CD4-positive, CD25-positive, alpha-beta regulatory T cell (primary cell): ENCODE measurements at regions not wholly inside any gene's neighbourhood (a gene's known extent, or its start where the extent isn't known, plus 50 kb on each side); places are given as distances from the start of the nearest gene placed in this dataset.
A peak's percentile ranks its signal among the peaks of the same experiment; 100 is the strongest.

Experiments used
- ATAC-seq, 2 donors: fragments of 150-1000 bp; cut with Tn5 transposase; one replicate each; pipeline ENCODE4 v1.10.0; 2021; ENCODE audit warnings: low read depth in 2 of 2, moderate number of reproducible peaks in 2 of 2, moderate library complexity in 1 of 2
- DNase-seq, 3 donors: peaks; one replicate each; pipeline versions ENCODE4 v3.0.0 to v3.0.0-alpha.2; 2012 to 2022; ENCODE audit warnings: mixed read lengths in 1 of 3
- H3K27ac ChIP-seq: one replicate; pipeline ENCODE4 v1.7.0; 2013; ENCODE audit warnings: mild to moderate bottlenecking, low read length; ENCODE audit not compliant: insufficient read depth, poor library complexity, severe bottlenecking
- H3K27me3 ChIP-seq: one replicate; pipeline ENCODE4 v1.7.0; 2013; ENCODE audit warnings: low read length; ENCODE audit not compliant: control insufficient read depth, insufficient read depth
- H3K36me3 ChIP-seq: one replicate; pipeline ENCODE4 v1.7.0; 2013; ENCODE audit warnings: mild to moderate bottlenecking, low read length, moderate library complexity; ENCODE audit not compliant: control insufficient read depth, insufficient read depth
- H3K4me1 ChIP-seq: 2 replicates; pipeline ENCODE4 v1.7.0; 2013; ENCODE audit warnings: mild to moderate bottlenecking, low read length; ENCODE audit not compliant: insufficient read depth, control insufficient read depth, poor library complexity, severe bottlenecking
- H3K4me3 ChIP-seq: one replicate; pipeline ENCODE4 v1.7.0; 2013; ENCODE audit warnings: low read depth, mild to moderate bottlenecking, low read length, moderate library complexity
- H3K9me3 ChIP-seq, 2 experiments: 1 replicate in 1 of 2; 2 replicates in 1 of 2; pipeline ENCODE4 v1.7.0; 2013; ENCODE audit warnings: low read length in 2 of 2, mild to moderate bottlenecking in 1 of 2, moderate library complexity in 1 of 2; ENCODE audit not compliant: control insufficient read depth in 2 of 2
- H3K27ac Mint-ChIP-seq, 3 donors: one replicate each; pipeline ENCODE4 v1.8.0; 2020 to 2022; ENCODE audit warnings: mild to moderate bottlenecking in 3 of 3, mixed read lengths in 3 of 3, moderate library complexity in 2 of 3
- H3K27me3 Mint-ChIP-seq: one replicate; pipeline ENCODE4 v1.8.0; 2022; ENCODE audit warnings: mild to moderate bottlenecking, mixed read lengths
- H3K36me3 Mint-ChIP-seq: one replicate; pipeline ENCODE4 v1.8.0; 2020; ENCODE audit warnings: mixed read lengths
- H3K4me1 Mint-ChIP-seq, 4 donors: one replicate each; pipeline ENCODE4 v1.8.0; 2020 to 2022; ENCODE audit warnings: mixed read lengths in 4 of 4, mild to moderate bottlenecking in 1 of 4
- H3K4me3 Mint-ChIP-seq, 4 donors: one replicate each; pipeline ENCODE4 v1.8.0; 2020 to 2022; ENCODE audit warnings: mild to moderate bottlenecking in 4 of 4, mixed read lengths in 4 of 4, moderate library complexity in 3 of 4
- H3K9me3 Mint-ChIP-seq, 7 donors: one replicate each; pipeline ENCODE4 v1.8.0; 2020 to 2022; ENCODE audit warnings: mixed read lengths in 7 of 7, mild to moderate bottlenecking in 3 of 7, moderate library complexity in 2 of 7

GRCh38 chr3:459311-459670 is 262.7 kb downstream of the CHL1 start:
- Histone ChIP-seq H3K27me3 (no peaks in the 10 kb centered on the region), H3K4me3 (no peak overlapping the region), H3K4me1 (no peaks in the 10 kb centered on the region), H3K36me3 (no peaks in the 10 kb centered on the region), H3K9me3 (no peaks in the 10 kb centered on the region), H3K27ac (no peak overlapping the region)
- Mint-ChIP-seq H3K4me3 (no peak overlapping the region), H3K36me3 (no peaks in the 10 kb centered on the region), H3K4me1 (no peaks in the 10 kb centered on the region), H3K9me3 (peaks cover 0 to 8% (median 2%) of the 10 kb centered on the region in 7 donors), H3K27ac (no peak overlapping the region), H3K27me3 (no peaks in the 10 kb centered on the region)
- ATAC-seq, result no peak
- no peak for DNase-seq

DNA sequence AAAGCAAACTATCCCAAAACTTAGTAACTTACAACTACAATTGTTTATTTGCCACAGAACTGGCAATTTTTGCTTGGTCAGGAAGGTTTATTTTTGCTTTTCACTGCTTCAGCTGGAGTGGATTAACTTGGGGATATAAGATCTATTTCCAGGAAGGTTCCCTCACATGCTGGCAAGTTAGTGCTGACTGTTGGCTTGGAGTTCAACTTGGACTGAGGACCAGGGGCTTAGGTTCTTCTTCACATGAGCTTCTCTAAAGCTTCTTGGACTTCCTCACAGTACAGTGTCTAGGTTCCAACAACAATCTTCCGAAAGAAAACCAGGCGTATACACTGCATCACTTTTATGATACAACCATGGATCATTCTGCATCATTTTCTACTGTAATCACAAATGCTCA is 264.4 kb downstream of the CHL1 start:
- H3K4me1 ChIP-seq, result no peaks in the 10 kb centered on the region
- H3K9me3 ChIP-seq, result no peaks in the 10 kb centered on the region
- DNase-seq (no peak), ATAC-seq (no peak)
- no peak overlapping the region for H3K4me3 ChIP-seq
- no peaks in the 10 kb centered on the region for H3K27me3 ChIP-seq
- H3K36me3 Mint-ChIP-seq, result no peaks in the 10 kb centered on the region
- H3K27me3 Mint-ChIP-seq, result no peaks in the 10 kb centered on the region
- no peaks in the 10 kb centered on the region for H3K36me3 ChIP-seq
- H3K9me3 Mint-ChIP-seq, result peaks cover 0 to 8% (median 2%) of the 10 kb centered on the region in 7 donors
- no peak overlapping the region for H3K27ac Mint-ChIP-seq
- no peak overlapping the region for H3K4me3 Mint-ChIP-seq
- H3K27ac ChIP-seq, result no peak overlapping the region
- no peaks in the 10 kb centered on the region for H3K4me1 Mint-ChIP-seq

- no peaks in the 10 kb centered on the region for H3K27me3 Mint-ChIP-seq
- Histone ChIP-seq H3K27me3 (no peaks in the 10 kb centered on the region), H3K9me3 (no peaks in the 10 kb centered on the region), H3K27ac (no peak overlapping the region), H3K36me3 (no peaks in the 10 kb centered on the region), H3K4me3 (no peak overlapping the region), H3K4me1 (no peaks in the 10 kb centered on the region)
- no peak overlapping the region for H3K27ac Mint-ChIP-seq
- no peak for ATAC-seq
- DNase-seq, result no peak
- H3K36me3 Mint-ChIP-seq, result no peaks in the 10 kb centered on the region
- H3K9me3 Mint-ChIP-seq, result peaks cover 0 to 8% (median 4%) of the 10 kb centered on the region in 7 donors
- no peak overlapping the region for H3K4me3 Mint-ChIP-seq
- H3K4me1 Mint-ChIP-seq, result no peaks in the 10 kb centered on the region
Measured at GRCh38 chr3:462851-463250, 266.3 kb downstream of the CHL1 start.

DNA sequence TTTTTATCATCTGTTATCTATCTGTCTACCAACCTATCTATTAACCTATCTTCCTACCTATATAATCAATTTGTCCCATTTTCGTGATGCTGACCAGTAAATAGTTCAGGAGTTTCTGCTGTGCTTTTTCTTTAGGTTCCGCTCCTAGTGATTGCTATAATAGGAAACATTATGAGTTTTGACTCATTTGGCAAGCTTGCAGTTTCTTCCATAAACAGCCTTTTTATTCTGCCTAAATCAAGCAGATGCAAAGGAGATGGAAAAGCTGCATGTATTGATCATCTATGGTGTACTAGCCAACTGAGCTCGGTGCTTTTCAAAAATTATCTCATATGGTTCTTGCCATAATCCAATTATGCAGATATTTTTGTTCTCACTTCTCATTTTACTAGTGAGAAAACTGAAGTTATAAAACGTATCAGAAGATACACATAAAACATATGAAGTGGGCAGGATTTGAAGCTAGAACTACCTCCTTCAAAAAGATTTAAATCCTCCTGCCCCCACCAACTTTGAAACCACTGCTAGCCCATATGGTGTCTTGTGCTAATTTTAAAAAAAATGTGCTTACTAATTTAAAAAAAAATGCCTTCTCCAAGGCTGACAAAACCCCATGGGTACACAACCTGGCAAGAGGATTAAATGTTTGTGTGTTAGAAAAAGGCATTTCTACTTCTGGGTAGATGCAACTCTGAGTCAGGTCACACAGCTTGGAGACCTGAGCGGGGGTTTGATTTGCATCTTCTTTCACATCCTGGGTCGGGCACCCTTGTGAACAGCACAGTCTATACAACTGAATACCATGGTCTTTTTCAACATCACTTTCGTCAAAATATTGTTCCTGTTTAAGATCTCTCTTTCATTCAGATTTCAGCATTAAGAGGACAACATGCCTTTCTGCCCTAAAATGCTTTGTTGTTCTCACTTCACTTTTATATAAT is 267.0 kb downstream of the CHL1 start:
- no peaks in the 10 kb centered on the region for H3K27me3 ChIP-seq
- H3K36me3 Mint-ChIP-seq, result no peaks in the 10 kb centered on the region
- DNase-seq (no peak), ATAC-seq (no peak)
- no peak overlapping the region for H3K4me3 ChIP-seq
- no peaks in the 10 kb centered on the region for H3K27me3 Mint-ChIP-seq
- H3K9me3 Mint-ChIP-seq, result peaks cover 0 to 5% (median 4%) of the 10 kb centered on the region in 7 donors
- H3K27ac Mint-ChIP-seq, result no peak overlapping the region
- H3K4me1 Mint-ChIP-seq, result no peaks in the 10 kb centered on the region
- H3K36me3 ChIP-seq, result no peaks in the 10 kb centered on the region
- no peaks in the 10 kb centered on the region for H3K4me1 ChIP-seq
- no peak overlapping the region for H3K4me3 Mint-ChIP-seq
- no peaks in the 10 kb centered on the region for H3K9me3 ChIP-seq
- H3K27ac ChIP-seq, result no peak overlapping the region

DNA sequence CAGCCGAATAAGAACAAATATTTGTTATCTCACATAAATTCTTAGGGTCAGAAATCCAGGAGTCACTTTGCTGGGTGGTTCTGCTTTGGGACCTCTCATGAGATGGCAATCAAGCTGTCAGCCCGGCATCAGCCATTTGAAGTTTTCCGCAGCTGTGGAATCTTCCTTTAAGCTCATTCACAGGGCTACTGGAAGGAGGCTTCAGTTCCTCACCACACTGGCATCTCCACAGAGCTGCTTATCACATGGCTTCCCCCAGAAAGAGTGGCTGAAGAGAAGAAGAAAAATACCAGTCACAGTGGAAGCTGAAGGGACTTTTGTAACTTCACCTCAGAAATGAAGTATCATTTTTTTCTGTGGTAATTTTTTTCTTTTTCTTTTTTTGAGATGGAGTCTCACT is 267.7 kb downstream of the CHL1 start:
- ATAC-seq (no peak), DNase-seq (no peak)
- Mint-ChIP-seq H3K27me3 (no peaks in the 10 kb centered on the region), H3K36me3 (no peaks in the 10 kb centered on the region), H3K4me1 (no peaks in the 10 kb centered on the region), H3K4me3 (no peak overlapping the region), H3K27ac (no peak overlapping the region), H3K9me3 (peaks cover 0 to 9% (median 4%) of the 10 kb centered on the region in 7 donors)
- Histone ChIP-seq H3K9me3 (no peaks in the 10 kb centered on the region), H3K4me3 (no peak overlapping the region), H3K27ac (no peak overlapping the region), H3K27me3 (no peaks in the 10 kb centered on the region), H3K4me1 (no peaks in the 10 kb centered on the region), H3K36me3 (no peaks in the 10 kb centered on the region)

- H3K27ac Mint-ChIP-seq, result no peak overlapping the region
- no peaks in the 10 kb centered on the region for H3K4me1 ChIP-seq
- H3K36me3 Mint-ChIP-seq, result no peaks in the 10 kb centered on the region
- peaks cover 2 to 21% (median 6%) of the 10 kb centered on the region in 7 donors for H3K9me3 Mint-ChIP-seq
- H3K9me3 ChIP-seq, result peaks cover 1 to 8% of the 10 kb centered on the region in 2 experiments
- H3K27me3 ChIP-seq, result no peaks in the 10 kb centered on the region
- DNase-seq (no peak), ATAC-seq (no peak)
- no peak overlapping the region for H3K4me3 Mint-ChIP-seq
- H3K4me3 ChIP-seq, result no peak overlapping the region
- no peak overlapping the region for H3K27ac ChIP-seq
- H3K36me3 ChIP-seq, result no peaks in the 10 kb centered on the region
- no peaks in the 10 kb centered on the region for H3K27me3 Mint-ChIP-seq
- H3K4me1 Mint-ChIP-seq, result no peaks in the 10 kb centered on the region
Measured at GRCh38 chr3:468172-468571, 271.6 kb downstream of the CHL1 start.

GRCh38 chr3:473033-473800 is 276.7 kb downstream of the CHL1 start:
- no peaks in the 10 kb centered on the region for H3K4me1 ChIP-seq
- H3K4me3 Mint-ChIP-seq, result peak overlapping the region in 1 of 4 donors; percentile 56
- no peaks in the 10 kb centered on the region for H3K36me3 Mint-ChIP-seq
- H3K27ac ChIP-seq, result no peak overlapping the region
- ATAC-seq (no peak), DNase-seq (no peak)
- H3K4me1 Mint-ChIP-seq, result no peaks in the 10 kb centered on the region
- H3K4me3 ChIP-seq, result no peak overlapping the region
- H3K9me3 ChIP-seq, result peaks cover 5 to 13% of the 10 kb centered on the region in 2 experiments
- no peaks in the 10 kb centered on the region for H3K27me3 ChIP-seq
- H3K27ac Mint-ChIP-seq, result no peak overlapping the region
- no peaks in the 10 kb centered on the region for H3K27me3 Mint-ChIP-seq
- no peaks in the 10 kb centered on the region for H3K36me3 ChIP-seq
- peaks cover 4 to 38% (median 13%) of the 10 kb centered on the region in 7 donors for H3K9me3 Mint-ChIP-seq
